Lung (tissue), 11 donors: ENCODE measurements at regions not wholly inside any gene's neighbourhood (a gene's known extent, or its start where the extent isn't known, plus 50 kb on each side); places are given as distances from the start of the nearest gene placed in this dataset.
"Not testable (repeated sequence)": the region's sequence is repeated elsewhere in the genome, so short reads cannot be mapped to it uniquely, and the experiment has no call there.

Experiments used
- ATAC-seq: fragments of 200-7000 bp; cut with Tn5 transposase; one replicate; pipeline ENCODE4 v1.9.1; 2020; ENCODE audit warnings: moderate number of reproducible peaks; ENCODE audit not compliant: insufficient read depth, low FRiP score
- DNase-seq, 3 donors: peaks; one replicate each; pipeline ENCODE4 v3.0.0-alpha.2; 2013 to 2017
- H3K27ac ChIP-seq, 2 donors: one replicate each; pipeline ENCODE4 v1.5.1; 2013; ENCODE audit warnings: mild to moderate bottlenecking in 2 of 2, moderate library complexity in 2 of 2, control low read depth in 1 of 2, inconsistent platforms in 1 of 2, low read depth in 1 of 2, low read length in 1 of 2
- H3K27me3 ChIP-seq, 3 donors: one replicate each; pipeline ENCODE4 v1.5.1; 2013; ENCODE audit warnings: low read length in 2 of 3; ENCODE audit not compliant: control insufficient read depth in 3 of 3, insufficient read depth in 3 of 3
- H3K36me3 ChIP-seq, 4 donors: one replicate each; pipeline ENCODE4 v1.5.1; 2013; ENCODE audit warnings: low read length in 4 of 4, mild to moderate bottlenecking in 1 of 4, moderate library complexity in 1 of 4; ENCODE audit not compliant: control insufficient read depth in 4 of 4, insufficient read depth in 4 of 4
- H3K4me1 ChIP-seq, 5 donors: one replicate each; pipeline ENCODE4 v1.5.1; 2013; ENCODE audit warnings: low read length in 5 of 5, mild to moderate bottlenecking in 2 of 5, moderate library complexity in 1 of 5; ENCODE audit not compliant: control insufficient read depth in 5 of 5, insufficient read depth in 5 of 5
- H3K4me3 ChIP-seq: one replicate; pipeline ENCODE4 v1.5.1; 2013; ENCODE audit warnings: mild to moderate bottlenecking, control low read depth, moderate library complexity
- H3K9ac ChIP-seq, 2 donors: one replicate each; pipeline ENCODE4 v1.5.1; 2013; ENCODE audit warnings: low read length in 2 of 2, control low read depth in 1 of 2; ENCODE audit not compliant: insufficient read depth in 1 of 2
- H3K9me3 ChIP-seq, 4 donors: one replicate each; pipeline ENCODE4 v1.5.1; 2013; ENCODE audit warnings: low read length in 3 of 4, mild to moderate bottlenecking in 1 of 4, moderate library complexity in 1 of 4; ENCODE audit not compliant: control insufficient read depth in 4 of 4, insufficient read depth in 3 of 4
- WGBS, 2 donors: extraction: QIAGEN DNeasy Blood & Tissue Kit; methylation state at CpG; one replicate each; pipeline ENCODE4 v1.1.7; 2013; 5-methylcytosine and 5-hydroxymethylcytosine counted together
- TF ChIP-seq, protein P1 (sequence below): IDR thresholded peaks from 2 replicates; pipeline ENCODE4 v1.5.1; 2012; ENCODE audit warnings: mild to moderate bottlenecking; ENCODE audit errors: control extremely low read depth, extremely low read depth
- donor health status: control.
- donor health status: control.
- donor health status: Bipolar disorder and iron deficiency.
- donor health status: healthy.
- donor health status: DM: yes; HTN: yes; CAD: no.

DNA sequence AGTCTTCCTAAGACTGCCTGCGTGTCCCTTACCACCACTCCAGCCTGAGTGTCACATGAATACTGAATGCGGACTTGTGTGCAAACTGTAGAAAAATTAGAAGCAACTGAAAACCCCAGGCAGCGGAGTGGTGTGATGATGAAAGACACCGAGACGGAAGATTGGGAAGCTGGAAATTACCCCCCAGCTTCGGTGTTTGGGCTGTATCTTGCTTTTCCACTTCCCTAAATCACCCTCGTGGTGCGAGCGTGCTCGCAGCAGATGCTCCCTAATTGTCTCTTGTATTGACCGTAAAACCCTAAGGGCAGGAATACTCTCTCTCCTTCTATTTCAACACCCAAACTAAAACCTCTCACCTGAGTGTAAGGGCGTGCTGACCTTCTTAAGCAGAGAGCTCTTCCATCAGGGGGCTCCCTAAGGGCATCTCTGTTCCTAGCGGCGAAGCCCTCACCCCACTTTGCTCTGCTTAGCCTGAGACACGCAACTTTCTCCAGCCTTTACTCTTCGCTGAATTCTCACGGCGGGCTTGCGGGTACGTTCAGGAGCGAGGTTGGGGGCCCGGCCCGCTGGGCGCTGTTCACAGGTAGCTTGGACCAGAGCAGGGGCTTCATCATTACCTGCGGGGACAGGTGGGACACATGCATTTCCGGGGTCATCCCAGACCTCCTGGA, 62.4 kb downstream of the CRYBB2 start:
- DNase-seq, result no peak

DNA sequence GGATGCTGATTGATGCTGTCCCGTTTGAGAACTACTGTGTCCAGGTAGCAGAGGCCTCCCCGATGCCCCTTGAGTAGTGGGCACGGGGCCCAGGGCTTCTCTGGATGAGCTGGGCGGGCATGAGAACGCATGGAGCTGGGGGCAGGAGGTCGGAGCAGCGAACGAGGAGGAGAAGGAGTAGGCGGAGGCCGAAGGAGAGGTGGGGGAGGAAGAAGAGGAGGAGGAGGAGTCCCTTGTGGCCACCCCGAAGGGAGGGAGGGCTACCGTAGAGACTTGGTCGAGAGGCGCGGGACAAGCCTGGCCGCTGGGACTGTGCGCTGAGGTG, 62.9 kb downstream of the CRYBB2 start:
- Histone ChIP-seq H3K36me3 (no peaks in the 10 kb centered on the region), H3K9me3 (no peaks in the 10 kb centered on the region), H3K27ac (no peak overlapping the region), H3K27me3 (peaks cover 9 to 48% (median 26%) of the 10 kb centered on the region in 3 donors), H3K4me1 (peaks cover 0 to 5% (median 0%) of the 10 kb centered on the region in 5 donors), H3K9ac (no peak overlapping the region), H3K4me3 (no peak overlapping the region)
- 1 to 2% methylated on average over 17 of the region's 17 CpGs for WGBS, 2 donors
- ATAC-seq, result no peak
- DNase-seq, result no peak
- TF ChIP-seq, protein P1, sequence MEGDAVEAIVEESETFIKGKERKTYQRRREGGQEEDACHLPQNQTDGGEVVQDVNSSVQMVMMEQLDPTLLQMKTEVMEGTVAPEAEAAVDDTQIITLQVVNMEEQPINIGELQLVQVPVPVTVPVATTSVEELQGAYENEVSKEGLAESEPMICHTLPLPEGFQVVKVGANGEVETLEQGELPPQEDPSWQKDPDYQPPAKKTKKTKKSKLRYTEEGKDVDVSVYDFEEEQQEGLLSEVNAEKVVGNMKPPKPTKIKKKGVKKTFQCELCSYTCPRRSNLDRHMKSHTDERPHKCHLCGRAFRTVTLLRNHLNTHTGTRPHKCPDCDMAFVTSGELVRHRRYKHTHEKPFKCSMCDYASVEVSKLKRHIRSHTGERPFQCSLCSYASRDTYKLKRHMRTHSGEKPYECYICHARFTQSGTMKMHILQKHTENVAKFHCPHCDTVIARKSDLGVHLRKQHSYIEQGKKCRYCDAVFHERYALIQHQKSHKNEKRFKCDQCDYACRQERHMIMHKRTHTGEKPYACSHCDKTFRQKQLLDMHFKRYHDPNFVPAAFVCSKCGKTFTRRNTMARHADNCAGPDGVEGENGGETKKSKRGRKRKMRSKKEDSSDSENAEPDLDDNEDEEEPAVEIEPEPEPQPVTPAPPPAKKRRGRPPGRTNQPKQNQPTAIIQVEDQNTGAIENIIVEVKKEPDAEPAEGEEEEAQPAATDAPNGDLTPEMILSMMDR, result no peak

More for the DNA sequence above, 62.4 kb downstream of the CRYBB2 start:
- no peak overlapping the region for H3K9ac ChIP-seq
- no peaks in the 10 kb centered on the region for H3K36me3 ChIP-seq
- TF ChIP-seq, protein P1, result no peak
- H3K9me3 ChIP-seq, result no peaks in the 10 kb centered on the region
- peaks cover 0 to 5% (median 0%) of the 10 kb centered on the region in 5 donors for H3K4me1 ChIP-seq
- WGBS, 2 donors, result 5 to 11% methylated on average over 25 to 26 of the region's 26 CpGs
- ATAC-seq, result no peak
- no peak overlapping the region for H3K27ac ChIP-seq
- H3K27me3 ChIP-seq, result peaks cover 9 to 48% (median 26%) of the 10 kb centered on the region in 3 donors
- no peak overlapping the region for H3K4me3 ChIP-seq

DNA sequence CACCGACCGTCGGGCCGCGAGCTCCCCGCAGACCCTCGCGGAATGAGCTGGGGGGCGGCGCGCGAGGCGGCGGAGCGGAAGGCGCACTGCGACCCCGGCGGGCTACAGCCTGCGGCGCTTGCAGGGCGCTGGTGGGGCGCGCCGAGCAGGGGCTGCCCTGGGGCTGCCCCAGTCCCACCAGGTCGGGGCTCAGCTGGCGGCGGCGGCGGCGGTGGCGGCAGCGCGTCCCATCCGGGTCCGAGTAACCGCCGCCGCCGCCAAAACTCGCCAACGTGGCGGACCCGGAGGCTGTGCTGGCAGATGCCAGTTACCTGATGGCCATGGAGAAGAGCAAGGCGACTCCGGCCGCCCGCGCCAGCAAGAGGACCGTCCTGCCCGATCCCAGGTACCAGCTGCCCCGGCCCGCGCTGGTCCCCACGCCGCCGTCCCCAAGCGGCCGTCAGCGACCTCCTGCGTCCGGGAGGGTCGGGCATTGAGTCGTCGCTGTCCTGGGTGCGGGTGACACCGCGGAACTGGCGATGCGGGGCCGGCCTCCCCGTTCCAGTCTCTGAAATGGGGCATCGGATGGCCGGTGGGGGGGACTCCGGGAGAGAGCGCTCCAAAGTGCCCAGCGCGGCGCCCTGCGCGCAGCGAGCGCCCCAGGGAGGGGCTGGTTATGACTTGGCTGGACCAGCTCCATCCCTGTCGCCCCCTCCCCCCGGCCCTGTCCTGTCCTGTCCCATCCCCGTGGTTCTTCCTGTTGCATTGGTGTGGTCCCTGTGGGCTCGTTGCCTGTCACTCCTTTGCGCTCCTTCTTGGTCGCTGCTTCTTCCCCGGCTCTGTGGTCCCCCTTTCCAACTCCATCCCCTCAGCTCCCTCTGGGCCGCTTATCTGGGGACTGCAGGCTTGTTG, 63.5 kb downstream of the CRYBB2 start:
- H3K27ac ChIP-seq, result no peak overlapping the region
- WGBS, 2 donors, result 0 to 2% methylated on average over 58 to 91 of the region's 91 CpGs

DNA sequence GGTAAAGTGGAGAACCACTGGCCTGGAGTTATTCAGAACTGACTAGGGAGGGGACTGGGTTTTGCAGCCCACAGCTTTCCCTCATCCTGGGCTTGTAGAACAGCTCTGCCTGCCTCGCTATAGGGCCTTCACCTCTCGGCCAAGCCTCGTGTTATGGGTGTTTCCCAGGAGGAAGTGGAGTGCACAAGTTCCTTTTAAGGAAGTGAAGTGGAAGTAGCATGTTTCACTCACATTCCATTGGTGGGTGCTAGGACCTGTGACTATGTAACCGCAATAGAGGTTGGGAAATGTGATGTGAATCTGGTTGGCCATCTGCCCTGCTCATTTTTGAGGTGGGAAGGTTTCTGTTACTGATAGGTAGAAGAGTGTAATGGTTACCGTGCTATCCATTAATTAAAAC, 69.0 kb downstream of the CRYBB2 start:
- DNase-seq, result not testable (repeated sequence)

More for the DNA sequence above, 63.5 kb downstream of the CRYBB2 start:
- no peak for ATAC-seq
- TF ChIP-seq, protein P1, result no peak
- Histone ChIP-seq H3K4me3 (no peak overlapping the region), H3K9me3 (no peaks in the 10 kb centered on the region), H3K36me3 (no peaks in the 10 kb centered on the region), H3K9ac (no peak overlapping the region), H3K4me1 (peaks cover 0 to 5% (median 0%) of the 10 kb centered on the region in 5 donors), H3K27me3 (peaks cover 9 to 48% (median 26%) of the 10 kb centered on the region in 3 donors)
- DNase-seq, result no peak

DNA sequence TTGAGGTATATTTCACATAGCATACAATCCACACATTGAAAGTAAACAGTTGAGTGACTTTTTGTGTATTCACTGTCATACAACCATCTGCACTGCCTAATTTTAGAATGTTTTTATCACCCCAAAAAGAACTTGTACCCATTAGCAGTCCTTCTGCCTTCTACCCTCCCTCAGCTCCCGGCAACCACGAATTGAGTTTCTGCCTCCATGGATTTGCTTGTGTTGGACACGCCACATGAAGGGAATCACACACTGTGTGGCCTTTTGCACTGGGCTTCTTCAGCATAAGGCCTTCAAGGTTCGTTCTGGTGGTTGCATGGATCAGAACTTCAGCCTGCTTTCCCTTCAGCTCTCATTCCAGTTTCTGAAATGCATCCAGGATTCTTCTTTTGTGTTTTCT, 82.5 kb downstream of the CRYBB2 start:
- not testable (repeated sequence) for ATAC-seq, H3K27me3 ChIP-seq, H3K4me3 ChIP-seq, H3K9me3 ChIP-seq, H3K36me3 ChIP-seq, H3K9ac ChIP-seq, DNase-seq, H3K27ac ChIP-seq, H3K4me1 ChIP-seq
- WGBS, 2 donors, result 81 to 86% methylated on average over 4 of the region's 4 CpGs

More for the DNA sequence above, 69.0 kb downstream of the CRYBB2 start:
- peaks cover 0 to 19% (median 12%) of the 10 kb centered on the region in 3 donors for H3K27me3 ChIP-seq
- H3K36me3 ChIP-seq, H3K27ac ChIP-seq, H3K9me3 ChIP-seq, H3K9ac ChIP-seq, H3K4me1 ChIP-seq, ATAC-seq, H3K4me3 ChIP-seq: not testable (repeated sequence)
- 64 to 70% methylated on average over 2 to 4 of the region's 5 CpGs for WGBS, 2 donors

DNA sequence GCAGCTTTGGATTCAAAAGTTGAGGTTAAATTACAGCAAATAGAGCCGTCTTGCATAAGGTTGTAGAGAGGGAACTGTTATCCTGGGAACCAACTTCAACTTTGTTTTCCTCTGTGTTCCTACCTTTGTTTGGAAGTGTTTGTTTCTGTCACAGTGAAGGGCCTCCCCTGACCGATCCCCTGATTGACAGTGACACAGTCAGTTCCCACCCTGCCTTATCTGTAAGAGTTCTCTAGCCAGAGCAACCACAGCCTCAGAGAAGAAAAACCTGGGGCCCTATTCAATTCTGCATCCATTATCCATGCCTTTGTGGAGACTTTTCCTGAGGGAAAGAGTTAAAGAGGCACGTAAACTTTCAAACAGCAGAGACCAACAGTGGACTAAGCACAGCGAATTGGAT, 90.1 kb downstream of the CRYBB2 start:
- not testable (repeated sequence) for DNase-seq, ATAC-seq, H3K27ac ChIP-seq, H3K36me3 ChIP-seq, H3K27me3 ChIP-seq, H3K9me3 ChIP-seq, H3K4me3 ChIP-seq, H3K9ac ChIP-seq, H3K4me1 ChIP-seq
- WGBS, 2 donors, result 39 to 40% methylated on average over 1 of the region's 4 CpGs
